ENCODE measurements at regions not wholly inside any gene's neighbourhood (a gene's known extent, or its start where the extent isn't known, plus 50 kb on each side); places are given as distances from the start of the nearest gene placed in this dataset.

GRCh38 chr13:109584844-109585361 is 201.5 kb downstream of the IRS2 start:
- TF ChIP-seq POLR2A (IDR thresholded peaks at IDR 0.05), result no peak
- no peak for TF ChIP-seq CTCF (IDR thresholded peaks at IDR 0.05 in 4 of 5, conservative IDR thresholded peaks at IDR 0.05 in 1 of 5)

Measured in gastrocnemius medialis (tissue), 4 donors.